GM21381 (cell line): ENCODE measurements at regions not wholly inside any gene's neighbourhood (a gene's known extent, or its start where the extent isn't known, plus 50 kb on each side); places are given as distances from the start of the nearest gene placed in this dataset.
"Not testable (repeated sequence)": the region's sequence is repeated elsewhere in the genome, so short reads cannot be mapped to it uniquely, and the experiment has no call there.

ENCODE experiments used
- ATAC-seq: cut with Tn5 transposase; IDR thresholded peaks from one replicate; pipeline ENCODE4 v1.9.1; 2021; ENCODE audit warnings: mild to moderate bottlenecking, moderate library complexity; ENCODE audit not compliant: unreplicated experiment

DNA sequence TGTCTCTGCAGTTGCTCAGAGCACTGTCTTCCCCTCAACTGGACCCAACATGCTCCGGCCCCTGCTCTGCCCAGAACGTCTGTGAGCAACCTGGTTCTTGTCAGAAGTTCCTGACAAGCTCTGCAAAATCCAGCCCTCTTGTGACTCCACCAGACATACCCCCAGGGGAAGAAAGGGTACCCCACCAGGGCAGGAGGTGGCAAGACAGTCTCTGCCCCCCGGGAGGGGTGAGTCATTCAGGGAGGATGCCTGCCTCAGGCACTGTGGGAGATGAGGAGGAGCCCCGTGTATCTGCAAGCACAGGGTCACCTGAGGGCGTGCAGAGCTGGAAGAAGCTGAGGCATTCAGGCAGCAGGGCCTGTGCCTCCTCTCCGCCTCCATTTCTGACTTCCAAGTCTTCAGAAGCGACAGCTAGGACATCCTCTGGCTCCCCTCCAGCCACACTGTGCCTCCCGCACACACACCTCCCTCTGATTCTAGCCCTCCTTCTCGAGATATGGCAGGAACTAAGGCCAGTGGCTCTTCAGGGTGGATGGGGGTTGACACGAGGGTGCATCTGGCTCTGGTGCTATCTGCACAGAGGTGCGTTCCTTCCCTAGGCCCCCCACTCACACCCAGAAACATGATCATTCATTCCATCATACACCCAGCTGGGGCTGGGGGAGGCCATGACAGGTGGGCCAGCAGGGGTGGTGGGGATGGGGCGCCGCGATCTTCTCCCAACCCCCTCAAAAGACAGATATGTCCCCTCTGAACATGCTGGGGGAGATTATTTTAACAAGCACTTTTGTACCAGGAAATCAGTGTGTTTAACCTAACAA is 222.2 kb downstream of the CYP26B1 start:
- ATAC-seq, result no peak

DNA sequence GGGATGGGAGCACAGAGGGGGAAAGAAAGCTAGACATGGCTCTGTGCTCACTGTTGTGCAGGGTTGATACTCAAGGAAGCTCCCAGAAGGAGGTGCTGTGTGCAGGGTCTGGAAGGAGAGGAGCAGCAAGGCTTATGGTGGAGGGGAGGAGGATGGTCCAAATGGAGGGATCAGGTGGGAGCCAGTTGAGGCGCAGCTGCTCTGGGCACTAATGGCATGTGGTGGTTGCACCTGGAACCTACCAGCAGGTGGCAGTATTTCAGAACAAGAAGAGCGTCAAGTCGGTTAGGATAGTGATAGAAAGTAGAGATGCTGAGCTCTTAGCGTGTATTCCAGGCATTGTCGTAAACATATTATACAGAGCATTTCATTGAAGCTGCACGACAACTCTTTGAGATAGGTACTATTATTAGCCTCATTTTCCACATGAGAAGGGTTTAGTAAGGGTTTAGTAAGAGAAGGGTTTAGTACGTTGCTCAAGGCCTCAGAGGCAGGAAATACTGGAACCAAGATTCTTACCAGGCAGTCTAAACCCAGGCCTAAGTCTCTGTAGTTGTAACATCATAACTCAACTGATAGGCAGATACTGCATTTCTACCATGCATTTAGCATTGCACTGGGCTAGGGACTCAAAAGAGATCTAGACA is 223.7 kb downstream of the CYP26B1 start:
- ATAC-seq, result peak; percentile 78

DNA sequence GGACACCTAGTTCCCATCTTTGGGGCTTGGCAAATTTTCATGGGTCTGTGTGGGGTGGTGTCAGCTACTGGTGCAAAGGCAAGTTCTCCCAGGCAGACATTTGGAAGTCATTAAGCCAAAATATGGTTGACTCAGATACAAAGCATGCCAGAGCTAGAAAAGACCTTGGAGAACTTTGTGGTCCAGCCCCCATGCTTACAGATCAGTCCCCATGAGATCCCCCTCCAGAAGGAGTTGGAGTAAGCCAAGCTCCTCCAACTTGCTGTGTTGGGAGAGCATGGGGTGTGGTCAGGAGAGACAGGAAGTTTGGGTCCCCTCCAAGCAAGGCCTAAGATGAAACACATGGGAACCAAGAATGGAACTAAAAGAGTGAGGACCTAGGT is 224.5 kb downstream of the CYP26B1 start:
- no peak for ATAC-seq

DNA sequence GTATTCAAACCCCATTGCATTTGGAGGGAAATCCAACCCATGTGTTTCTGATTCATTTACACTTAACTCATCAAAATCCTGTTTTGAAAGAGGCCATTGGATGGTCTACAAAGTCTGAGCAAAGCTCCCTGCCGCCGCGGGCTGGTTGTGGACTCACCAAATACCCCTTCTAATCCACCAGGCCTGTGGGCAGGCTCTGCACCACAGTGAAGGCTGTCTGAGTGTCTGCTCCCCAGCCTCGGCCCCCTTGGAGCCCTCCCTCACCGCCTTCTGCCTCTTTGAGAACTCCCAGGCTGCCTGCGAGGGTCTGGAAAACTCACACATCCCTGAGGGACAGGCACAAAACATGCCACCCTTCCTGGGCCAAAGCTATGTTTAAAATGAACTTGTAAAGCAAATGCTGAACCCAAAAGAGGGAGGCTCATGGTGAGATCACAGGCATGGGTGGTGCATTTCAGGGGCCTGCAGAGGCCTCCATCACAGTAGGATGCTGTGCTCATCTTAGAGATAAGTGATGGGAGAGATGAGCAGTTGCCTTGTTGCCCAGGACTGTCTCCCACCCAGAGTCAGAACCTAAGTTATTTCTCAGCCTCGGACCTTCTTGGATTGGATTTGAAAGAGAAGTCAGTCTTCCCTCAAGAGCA is 225.0 kb downstream of the CYP26B1 start:
- ATAC-seq, result no peak

DNA sequence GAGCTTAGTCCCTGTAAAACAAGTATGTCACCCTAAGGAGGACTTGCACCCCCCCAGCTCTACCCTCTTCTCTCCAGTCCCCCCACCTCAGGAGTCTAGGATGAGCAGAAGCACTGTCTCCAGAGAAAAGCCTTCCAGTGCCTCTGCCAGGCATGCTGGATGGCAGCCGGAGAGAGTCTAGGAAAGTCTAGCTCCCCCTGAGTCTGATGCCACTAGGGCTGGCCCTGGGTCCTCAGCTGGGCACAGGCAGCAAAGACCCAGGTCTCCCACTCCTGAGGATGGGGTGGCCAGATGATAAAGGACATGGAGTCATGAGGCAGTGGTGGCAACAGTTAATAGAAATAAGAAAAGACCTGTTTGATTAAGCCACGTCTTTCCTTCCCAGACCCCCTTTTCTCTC is 225.6 kb downstream of the CYP26B1 start:
- ATAC-seq, result no peak

DNA sequence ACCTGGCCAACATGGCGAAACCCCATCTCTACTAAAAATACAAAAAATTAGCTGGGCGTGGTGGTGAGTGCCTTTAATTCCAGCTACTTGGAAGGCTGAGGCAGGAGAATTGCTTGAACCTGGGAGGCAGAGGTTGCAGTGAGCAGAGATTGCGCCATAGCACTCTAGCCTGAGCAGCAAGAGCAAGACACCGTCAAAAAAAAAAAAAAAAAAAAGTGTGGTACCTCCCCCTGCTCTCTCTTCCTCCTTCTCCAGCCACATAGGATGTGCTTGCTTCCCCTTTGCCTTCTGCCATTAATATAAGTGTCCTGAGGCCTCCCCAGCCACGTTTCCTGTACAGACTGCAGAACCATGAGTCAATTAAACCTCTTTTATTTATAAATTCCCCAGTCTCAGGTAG is 226.8 kb downstream of the CYP26B1 start:
- not testable (repeated sequence) for ATAC-seq

DNA sequence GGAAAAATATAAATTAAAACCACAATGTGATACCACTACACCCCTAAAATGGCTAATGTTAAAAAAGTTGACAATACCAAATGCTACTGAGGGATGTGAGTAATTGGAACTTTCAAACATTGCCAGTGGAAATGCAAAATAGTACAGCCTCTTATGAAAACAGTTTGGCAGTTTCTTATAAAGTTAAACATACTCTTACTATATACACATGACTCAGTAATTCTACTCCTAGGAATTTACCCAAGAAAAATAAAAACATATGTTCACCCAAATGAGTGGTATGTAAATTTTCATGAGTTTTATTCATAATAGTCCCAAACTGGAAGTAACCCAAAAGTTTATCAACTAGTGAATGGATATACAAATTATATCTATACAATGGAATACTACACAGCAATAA is 228.0 kb downstream of the CYP26B1 start:
- ATAC-seq, result no peak

DNA sequence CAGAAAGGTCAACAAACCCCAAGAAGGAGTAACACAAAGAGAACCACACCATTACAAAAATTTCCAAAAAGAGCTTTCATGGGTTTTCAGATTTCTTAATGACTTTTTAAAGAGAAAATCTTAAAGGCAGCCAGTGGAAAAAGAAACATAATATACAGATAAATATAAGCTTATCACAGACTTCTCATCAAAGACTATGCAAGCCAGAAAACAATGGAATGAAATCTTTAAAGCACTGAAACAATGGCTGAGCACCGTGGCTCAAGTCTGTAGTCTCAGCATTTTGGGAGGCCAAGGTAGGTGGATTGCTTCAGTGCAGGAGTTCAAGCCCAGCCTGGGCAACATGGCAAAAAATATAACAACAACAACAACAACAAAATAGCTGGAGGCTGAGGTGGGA is 237.4 kb downstream of the CYP26B1 start:
- no peak for ATAC-seq

DNA sequence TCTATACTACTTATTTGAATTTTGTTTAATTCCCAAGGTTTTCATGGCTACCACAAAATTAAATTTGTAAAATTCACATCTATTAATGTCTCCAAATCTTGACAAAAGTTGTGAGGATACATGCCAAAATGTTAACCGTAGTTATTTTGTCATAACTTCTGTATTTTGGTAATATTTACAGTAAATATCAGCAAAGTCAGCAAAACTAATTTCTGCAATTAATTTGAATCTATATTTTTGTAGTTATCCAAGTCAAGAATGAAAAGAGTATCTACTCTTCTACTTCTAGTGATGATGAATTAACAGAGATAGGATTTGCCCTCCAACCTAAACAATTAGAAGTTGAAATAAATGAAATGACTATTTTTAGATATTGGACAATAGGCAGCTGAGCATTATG is 238.9 kb downstream of the CYP26B1 start:
- no peak for ATAC-seq

DNA sequence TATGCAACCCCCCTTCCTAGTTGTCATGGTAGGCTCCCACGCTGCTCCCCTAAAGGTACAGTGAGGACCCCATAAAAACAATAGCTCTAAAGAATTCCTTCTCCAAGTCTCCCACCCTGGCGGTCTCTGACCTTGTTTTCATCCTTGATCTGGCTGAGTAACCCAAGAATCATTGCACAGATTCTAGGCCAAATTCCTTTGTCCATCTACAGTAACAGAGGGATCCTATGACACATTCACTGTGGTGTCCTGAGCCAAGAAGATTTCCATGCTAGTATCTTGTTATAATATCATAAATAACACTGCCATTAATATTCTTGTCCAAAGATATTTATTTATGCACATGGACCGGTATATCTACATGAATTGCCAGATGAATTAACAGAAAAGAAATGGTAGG is 240.2 kb downstream of the CYP26B1 start:
- ATAC-seq, result no peak

DNA sequence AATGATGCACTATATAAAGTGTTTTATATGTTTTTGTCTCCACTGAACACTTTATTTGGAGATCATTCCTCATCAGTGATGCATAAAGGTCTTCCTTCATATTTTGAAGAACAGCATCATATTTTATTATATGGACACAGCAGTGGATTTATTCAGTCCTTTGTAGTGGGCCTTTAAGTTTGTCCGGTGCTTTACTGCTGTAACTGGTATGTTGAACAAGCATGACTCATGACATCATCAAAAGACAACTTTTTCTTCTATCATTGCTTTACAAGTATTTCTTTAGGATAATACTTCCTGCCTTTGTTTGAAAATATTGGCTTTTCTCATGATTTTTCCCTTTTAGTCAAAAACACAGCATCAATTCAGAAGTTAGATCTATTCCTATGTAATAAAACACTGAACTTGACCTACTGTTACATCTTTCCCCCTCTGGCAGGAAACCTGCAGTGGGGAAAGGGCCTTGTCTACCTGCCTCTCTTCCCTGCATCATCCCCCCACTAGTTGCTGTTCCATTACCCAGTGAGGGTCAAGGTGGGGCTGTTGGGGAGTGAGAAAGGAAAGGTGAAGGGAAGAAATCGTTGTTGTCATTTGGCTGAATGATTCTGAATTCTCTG is 241.2 kb downstream of the CYP26B1 start:
- ATAC-seq, result no peak

DNA sequence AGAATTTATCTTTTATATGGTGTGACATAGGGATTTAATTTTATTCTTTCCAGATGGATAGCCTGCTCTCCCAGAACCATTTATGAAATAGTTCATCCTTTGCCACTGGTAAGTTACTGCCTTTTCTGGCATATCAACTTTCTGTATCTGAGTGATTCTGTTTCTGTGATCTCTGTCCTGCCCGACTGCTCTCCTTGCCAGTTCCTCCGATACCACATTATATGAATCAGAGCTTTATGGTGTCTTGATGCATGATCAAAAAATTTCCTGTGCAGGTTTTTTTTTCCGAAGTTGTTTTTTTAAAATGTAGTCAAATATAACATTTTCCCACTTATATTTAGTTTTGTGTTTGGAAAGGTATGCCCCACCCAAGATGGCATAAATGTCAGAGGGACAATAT is 242.5 kb downstream of the CYP26B1 start:
- ATAC-seq, result no peak

DNA sequence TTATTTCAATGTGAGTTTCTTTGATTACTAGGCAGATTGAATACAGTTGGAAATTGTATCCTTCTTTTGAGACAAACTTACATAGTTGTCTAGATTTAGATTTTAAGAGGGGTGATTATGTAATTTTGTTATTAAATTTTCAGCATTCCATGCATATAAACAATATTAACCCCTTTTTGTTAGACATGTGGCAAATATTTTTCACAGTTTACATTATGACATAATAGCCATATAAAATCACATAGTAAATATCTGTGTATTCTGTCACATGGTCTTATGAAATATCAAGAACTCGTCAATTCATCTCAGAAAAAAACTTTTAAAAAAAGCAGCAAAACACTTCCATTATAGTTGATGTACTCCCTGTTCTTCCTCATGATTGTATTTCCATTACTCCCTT is 243.8 kb downstream of the CYP26B1 start:
- no peak for ATAC-seq

DNA sequence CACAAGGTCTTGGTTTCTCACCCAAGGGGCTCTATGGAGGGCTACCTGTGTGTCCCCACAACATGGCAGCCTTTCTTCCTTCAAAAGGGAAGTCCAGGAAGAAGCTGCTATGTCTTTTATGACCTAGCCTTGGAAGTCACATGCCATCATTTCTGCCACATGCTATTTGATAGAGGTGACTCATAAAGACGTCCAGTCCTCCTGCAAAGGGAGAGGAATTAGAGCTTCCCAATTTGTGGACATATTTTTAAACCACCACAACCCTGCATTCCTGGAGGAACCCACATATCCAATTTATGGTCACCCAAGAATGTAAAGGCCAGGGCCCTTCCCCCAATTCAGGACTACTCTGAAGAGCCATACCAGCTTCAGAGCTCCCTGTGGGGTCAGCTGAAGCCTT is 246.2 kb downstream of the CYP26B1 start:
- no peak for ATAC-seq

DNA sequence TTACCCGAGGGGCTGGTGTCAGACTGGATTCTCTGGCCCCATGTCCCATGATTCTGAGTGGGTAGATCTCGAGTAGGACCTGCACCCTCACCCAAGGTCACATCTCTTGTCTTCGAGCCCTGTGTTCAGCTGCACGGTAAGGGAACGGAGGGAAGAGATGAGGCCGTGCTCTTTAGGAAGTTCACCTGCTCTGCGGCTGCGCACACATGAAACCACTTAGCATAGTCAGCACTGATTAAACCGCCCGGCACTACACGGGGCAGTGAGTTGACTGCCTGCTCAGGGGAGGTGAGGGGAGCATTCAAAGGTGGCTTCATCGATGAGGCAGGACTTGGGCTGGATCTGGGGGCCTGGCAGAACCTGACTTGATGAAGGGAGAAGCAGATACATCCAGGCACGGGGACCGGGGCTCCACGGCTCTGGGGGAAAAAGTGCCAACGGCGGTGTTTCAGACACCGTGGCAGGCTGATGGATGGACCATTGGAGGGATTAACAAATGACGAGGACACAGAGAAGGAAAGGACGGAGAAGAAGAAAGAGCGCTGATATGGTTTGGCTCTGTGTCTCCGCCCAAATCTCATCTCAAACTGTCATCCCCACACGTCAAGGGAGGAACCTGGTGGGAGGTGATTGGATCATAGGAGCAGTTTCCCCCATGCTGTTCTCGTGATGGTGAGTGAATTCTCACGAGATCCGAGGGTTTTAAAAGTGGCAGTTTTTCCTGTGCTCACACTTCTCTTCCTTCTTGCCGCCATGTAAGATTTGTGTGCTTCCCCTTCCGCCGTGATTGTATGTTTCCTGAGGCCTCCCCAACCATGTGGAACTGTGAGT is 248.6 kb downstream of the CYP26B1 start:
- ATAC-seq, result no peak

DNA sequence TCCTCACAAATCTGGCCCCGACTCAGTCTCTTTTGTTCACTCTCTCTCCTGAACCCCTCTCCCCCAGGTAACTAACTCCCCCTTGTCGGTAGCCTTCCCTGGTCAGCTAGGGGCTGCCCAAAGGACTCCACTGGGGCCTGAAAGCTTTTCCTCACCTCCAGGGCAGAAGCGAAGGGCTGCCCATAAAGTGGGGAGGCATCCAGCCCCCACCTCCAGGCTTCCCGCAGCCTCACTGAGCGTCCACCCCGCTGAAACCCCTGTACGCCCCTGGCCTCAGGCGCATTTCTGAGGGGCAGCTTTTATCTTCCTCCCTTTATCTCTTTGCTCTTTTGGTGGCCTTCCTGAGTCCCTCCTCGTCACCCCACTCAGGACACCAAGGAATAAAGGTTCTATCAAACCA is 249.3 kb downstream of the CYP26B1 start:
- ATAC-seq, result no peak

DNA sequence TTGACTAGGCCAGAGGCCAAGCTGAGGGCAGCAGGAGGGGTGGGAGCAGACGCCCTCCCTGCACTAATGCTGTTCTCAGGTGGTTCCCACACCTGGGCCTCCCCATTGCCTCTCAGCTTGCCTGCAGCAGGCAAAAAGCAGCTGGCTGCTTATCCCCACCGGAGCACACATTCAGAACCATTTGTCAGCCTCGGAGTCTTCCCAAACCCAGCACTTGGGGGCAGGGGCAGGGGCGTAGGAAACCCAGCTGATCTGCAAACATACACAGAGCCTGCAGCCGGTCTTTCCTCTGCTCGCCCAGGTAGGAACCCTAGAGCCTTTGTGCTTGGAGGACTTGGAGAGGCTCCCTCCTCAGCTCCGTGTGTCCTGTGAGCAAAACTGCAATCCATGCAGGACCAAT is 249.8 kb downstream of the CYP26B1 start:
- ATAC-seq, result no peak

DNA sequence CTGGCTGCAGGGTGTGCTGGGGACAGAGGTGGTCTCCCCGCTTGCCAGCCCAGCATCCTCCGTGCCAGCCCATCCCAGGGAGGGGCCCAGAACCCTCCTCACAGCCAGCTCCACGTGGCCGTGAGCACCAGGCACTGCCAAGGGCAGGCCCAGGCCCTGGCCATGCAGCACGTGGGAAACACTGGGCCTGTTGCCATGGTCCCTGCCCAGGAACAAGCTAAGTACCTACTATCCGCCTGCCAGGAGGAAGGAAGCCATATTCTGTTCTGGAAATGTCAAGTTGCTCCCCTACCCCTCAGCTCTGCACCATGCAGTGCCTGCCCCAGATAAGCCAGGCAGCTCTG is 250.6 kb downstream of the CYP26B1 start:
- ATAC-seq, result no peak

DNA sequence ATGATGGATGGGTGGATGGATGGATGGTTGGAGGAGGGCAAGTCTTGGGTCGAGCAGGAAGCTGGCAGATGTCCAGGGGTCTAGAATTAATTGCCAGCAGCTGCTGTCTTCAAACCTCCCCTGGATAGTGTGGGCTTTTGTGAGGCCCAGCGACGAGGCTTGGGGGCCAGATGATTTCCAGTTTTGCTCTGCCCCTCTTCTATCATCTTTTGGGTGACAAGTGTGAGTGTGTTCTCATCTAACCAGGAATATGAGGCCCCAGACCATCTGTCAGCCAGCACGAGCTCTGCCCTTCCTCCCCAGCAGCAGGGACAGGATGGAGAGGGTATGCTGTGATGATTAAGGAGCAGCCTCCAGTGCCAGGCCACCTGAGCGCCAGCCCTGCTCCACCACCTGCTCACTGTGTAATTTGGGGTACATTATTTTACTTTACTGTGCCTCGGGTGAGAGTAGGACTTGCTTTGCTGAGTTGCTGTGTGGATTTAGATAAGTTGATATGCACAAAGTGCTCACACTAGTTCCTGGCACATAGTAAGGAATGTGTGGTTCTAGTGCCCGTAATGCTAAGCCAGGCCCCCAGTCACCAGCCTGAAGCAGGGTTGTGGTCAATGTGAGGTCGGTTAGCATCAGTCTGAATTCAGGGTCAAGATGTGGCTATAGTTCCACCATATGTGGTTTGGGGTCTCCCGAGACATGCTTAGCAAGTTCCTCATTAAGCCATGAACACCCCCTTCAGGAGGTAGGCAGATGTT is 251.1 kb downstream of the CYP26B1 start:
- no peak for ATAC-seq
